ENCODE measurements at regions not wholly inside any gene's neighbourhood (a gene's known extent, or its start where the extent isn't known, plus 50 kb on each side); places are given as distances from the start of the nearest gene placed in this dataset.

DNA sequence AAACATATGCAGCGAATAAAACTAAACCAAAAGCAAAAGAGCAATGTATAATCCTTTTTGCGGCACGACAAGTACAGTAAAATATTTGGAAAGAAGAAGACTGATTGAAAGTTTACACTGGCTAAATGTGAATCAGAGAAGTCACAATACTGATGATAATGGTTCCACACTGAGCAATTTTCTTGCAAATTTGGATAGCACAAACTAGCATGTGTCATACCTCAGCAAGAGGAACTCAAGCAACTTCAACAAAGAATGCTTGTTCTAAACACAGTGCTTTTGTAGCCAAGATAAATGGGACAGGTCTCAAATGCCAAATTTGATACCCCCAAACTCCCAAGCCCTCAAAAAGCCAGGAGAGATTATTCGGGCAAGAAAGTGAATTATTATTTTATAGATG lies 839.1 kb downstream of the GALC start:
- Histone ChIP-seq H3K27me3 (ENCODE audit: control insufficient read depth, low read length) (no peaks in the 10 kb centered on the region), H3K4me2 (ENCODE audit: low read length) (no peak overlapping the region), H3K9me3 (ENCODE audit: control insufficient read depth, insufficient read depth, low read length) (no peaks in the 10 kb centered on the region)

DNA sequence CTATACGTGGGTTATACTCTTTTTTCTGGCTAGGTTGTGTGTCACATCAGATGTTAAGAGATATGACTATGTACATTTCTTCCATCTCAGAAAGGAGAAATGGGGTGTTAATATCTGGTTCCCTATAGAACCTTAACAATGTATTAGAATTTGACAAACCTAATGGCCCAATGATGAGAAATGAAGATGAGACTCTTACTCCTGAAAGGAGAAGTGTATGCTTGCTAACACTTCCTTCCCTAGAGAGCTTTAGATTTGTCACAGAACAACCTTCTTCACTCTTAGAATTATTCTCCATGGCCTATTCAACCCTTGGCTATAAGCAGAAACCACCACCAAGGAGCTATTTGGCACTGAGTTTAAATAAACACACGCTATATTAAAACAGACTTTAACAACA lies 839.6 kb downstream of the GALC start:
- Histone ChIP-seq H3F3A (ENCODE audit: control insufficient read depth, insufficient read depth) (no peaks in the 10 kb centered on the region), H3K9me2 (replicated peaks; ENCODE audit: control insufficient read depth, low read length) (no peaks in the 10 kb centered on the region), H3K9me3 (ENCODE audit: control insufficient read depth, insufficient read depth, low read length) (no peaks in the 10 kb centered on the region), H3K79me2 (ENCODE audit: control insufficient read depth, low read length) (no peaks in the 10 kb centered on the region), H3K4me1 (ENCODE audit: control insufficient read depth, low read length) (no peaks in the 10 kb centered on the region), H3K4me2 (ENCODE audit: low read length) (no peak overlapping the region), H3K27me3 (ENCODE audit: control insufficient read depth, low read length) (no peaks in the 10 kb centered on the region), H3K27ac (ENCODE audit: low read depth, low read length) (no peak overlapping the region), H3K4me3 (ENCODE audit: low read length) (no peak overlapping the region), H3K36me3 (ENCODE audit: control insufficient read depth, low read length) (no peaks in the 10 kb centered on the region), H4K20me1 (ENCODE audit: control insufficient read depth, insufficient read depth, low read depth, low read length) (no peaks in the 10 kb centered on the region)
- TF ChIP-seq, protein P1, sequence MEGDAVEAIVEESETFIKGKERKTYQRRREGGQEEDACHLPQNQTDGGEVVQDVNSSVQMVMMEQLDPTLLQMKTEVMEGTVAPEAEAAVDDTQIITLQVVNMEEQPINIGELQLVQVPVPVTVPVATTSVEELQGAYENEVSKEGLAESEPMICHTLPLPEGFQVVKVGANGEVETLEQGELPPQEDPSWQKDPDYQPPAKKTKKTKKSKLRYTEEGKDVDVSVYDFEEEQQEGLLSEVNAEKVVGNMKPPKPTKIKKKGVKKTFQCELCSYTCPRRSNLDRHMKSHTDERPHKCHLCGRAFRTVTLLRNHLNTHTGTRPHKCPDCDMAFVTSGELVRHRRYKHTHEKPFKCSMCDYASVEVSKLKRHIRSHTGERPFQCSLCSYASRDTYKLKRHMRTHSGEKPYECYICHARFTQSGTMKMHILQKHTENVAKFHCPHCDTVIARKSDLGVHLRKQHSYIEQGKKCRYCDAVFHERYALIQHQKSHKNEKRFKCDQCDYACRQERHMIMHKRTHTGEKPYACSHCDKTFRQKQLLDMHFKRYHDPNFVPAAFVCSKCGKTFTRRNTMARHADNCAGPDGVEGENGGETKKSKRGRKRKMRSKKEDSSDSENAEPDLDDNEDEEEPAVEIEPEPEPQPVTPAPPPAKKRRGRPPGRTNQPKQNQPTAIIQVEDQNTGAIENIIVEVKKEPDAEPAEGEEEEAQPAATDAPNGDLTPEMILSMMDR (IDR thresholded peaks at IDR 0.05; ENCODE audit: low read depth, low read length, poor library complexity, severe bottlenecking), result no peak
- no peak for TF ChIP-seq EZH2phosphoT487 (IDR thresholded peaks at IDR 0.05; ENCODE audit: borderline replicate concordance, low read length)

More for the DNA sequence above, 839.1 kb downstream of the GALC start:
- H3K9me2 ChIP-seq (replicated peaks; ENCODE audit: control insufficient read depth, low read length), result no peaks in the 10 kb centered on the region
- no peak for TF ChIP-seq EZH2phosphoT487 (IDR thresholded peaks at IDR 0.05; ENCODE audit: borderline replicate concordance, low read length)
- TF ChIP-seq, protein P1 (IDR thresholded peaks at IDR 0.05; ENCODE audit: low read depth, low read length, poor library complexity, severe bottlenecking), result no peak
- no peaks in the 10 kb centered on the region for H3K4me1 ChIP-seq (ENCODE audit: control insufficient read depth, low read length)
- no peak overlapping the region for H3K27ac ChIP-seq (ENCODE audit: low read depth, low read length)
- H3F3A ChIP-seq (ENCODE audit: control insufficient read depth, insufficient read depth), result no peaks in the 10 kb centered on the region
- H3K79me2 ChIP-seq (ENCODE audit: control insufficient read depth, low read length), result no peaks in the 10 kb centered on the region
- H4K20me1 ChIP-seq (ENCODE audit: control insufficient read depth, insufficient read depth, low read depth, low read length), result no peaks in the 10 kb centered on the region
- no peaks in the 10 kb centered on the region for H3K36me3 ChIP-seq (ENCODE audit: control insufficient read depth, low read length)
- H3K4me3 ChIP-seq (ENCODE audit: low read length), result no peak overlapping the region

DNA sequence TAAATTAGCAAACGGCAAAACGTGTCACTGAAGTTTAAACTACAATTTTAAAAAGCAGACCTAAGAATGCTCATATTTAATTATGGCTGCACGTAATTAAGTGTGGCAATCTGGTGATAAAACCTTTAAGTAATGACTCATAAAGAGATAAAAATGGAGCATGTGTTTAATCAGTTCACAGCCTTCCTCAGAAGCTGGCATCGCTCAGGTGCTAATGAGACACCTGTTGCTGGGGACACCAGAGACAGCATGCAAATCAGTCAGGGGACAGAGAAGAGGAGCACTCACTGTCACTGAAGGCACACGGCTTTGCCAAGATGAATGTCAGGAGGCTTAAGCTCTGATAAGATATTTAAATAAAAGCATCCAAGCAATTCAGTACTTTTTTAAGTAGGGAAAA lies 840.3 kb downstream of the GALC start:
- H3K9me2 ChIP-seq (replicated peaks; ENCODE audit: control insufficient read depth, low read length), result no peaks in the 10 kb centered on the region
- H4K20me1 ChIP-seq (ENCODE audit: control insufficient read depth, insufficient read depth, low read depth, low read length), result no peaks in the 10 kb centered on the region
- H3K79me2 ChIP-seq (ENCODE audit: control insufficient read depth, low read length), result no peaks in the 10 kb centered on the region
- no peak overlapping the region for H3K27ac ChIP-seq (ENCODE audit: low read depth, low read length)
- no peaks in the 10 kb centered on the region for H3K36me3 ChIP-seq (ENCODE audit: control insufficient read depth, low read length)
- no peaks in the 10 kb centered on the region for H3K27me3 ChIP-seq (ENCODE audit: control insufficient read depth, low read length)
- no peak overlapping the region for H3K4me2 ChIP-seq (ENCODE audit: low read length)
- H3F3A ChIP-seq (ENCODE audit: control insufficient read depth, insufficient read depth), result no peaks in the 10 kb centered on the region
- no peaks in the 10 kb centered on the region for H3K4me1 ChIP-seq (ENCODE audit: control insufficient read depth, low read length)
- H3K4me3 ChIP-seq (ENCODE audit: low read length), result no peak overlapping the region
- TF ChIP-seq, protein P1 (IDR thresholded peaks at IDR 0.05; ENCODE audit: low read depth, low read length, poor library complexity, severe bottlenecking), result no peak
- H3K9me3 ChIP-seq (ENCODE audit: control insufficient read depth, insufficient read depth, low read length), result no peaks in the 10 kb centered on the region
